ENCODE measurements at regions not wholly inside any gene's neighbourhood (a gene's known extent, or its start where the extent isn't known, plus 50 kb on each side); places are given as distances from the start of the nearest gene placed in this dataset.

GRCh38 chr10:83301732-83302131 lies 837.6 kb upstream of the GHITM start:
- no peak for TF ChIP-seq CTCF (IDR thresholded peaks at IDR 0.05)
- TF ChIP-seq POLR2A (IDR thresholded peaks at IDR 0.05): no peak
